Epithelial cell of proximal tubule (primary cell): ENCODE measurements at regions not wholly inside any gene's neighbourhood (a gene's known extent, or its start where the extent isn't known, plus 50 kb on each side); places are given as distances from the start of the nearest gene placed in this dataset.

ENCODE experiments used
- DNase-seq: peaks from one replicate; pipeline ENCODE4 v3.0.0-alpha.2; 2011; ENCODE audit warnings: low read depth
- H3K4me3 ChIP-seq: 2 replicates; pipeline ENCODE4 v1.5.1; 2011; ENCODE audit warnings: low read depth, mild to moderate bottlenecking, low read length
- CTCF ChIP-seq: conservative IDR thresholded peaks from 2 replicates; pipeline ENCODE4 v1.5.1; 2012; ENCODE audit warnings: low read depth, mild to moderate bottlenecking, low read length

DNA sequence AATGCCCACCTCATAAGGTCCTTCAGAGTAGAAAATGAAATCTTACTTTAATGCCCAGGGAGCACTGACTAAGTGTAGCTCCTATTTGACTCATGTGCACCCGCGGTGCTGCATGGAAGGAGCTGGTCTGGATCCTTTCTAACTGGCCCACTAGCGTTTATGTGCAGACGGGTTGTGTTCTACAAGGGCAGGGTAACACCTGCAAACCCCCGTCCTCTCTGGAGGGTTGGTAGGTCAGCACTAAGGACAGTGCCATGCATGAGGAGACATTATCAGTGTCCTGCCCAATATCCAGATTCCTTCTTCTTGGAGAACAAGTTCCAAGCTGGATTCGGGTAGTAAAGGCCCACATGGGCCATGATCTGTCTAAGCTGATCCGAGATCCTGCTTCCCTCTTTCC, 140.3 kb downstream of the ANKRD60 start:
- no peak for DNase-seq
- no peak overlapping the region for H3K4me3 ChIP-seq
- TF ChIP-seq CTCF = no peak

DNA sequence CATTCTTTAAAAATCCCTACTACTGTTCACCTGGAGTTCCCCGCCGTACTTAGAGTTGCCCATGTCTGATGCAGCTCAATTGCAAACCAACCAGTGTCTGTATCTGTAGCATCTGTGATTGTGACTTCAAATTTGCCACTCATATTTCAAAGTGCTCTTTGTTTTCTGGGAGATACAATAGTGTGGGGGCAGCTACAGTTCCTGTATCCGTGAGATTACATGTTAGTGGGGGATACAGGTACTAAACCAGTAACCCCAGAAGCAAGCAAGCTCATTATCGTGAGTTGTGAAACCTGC, 140.9 kb downstream of the ANKRD60 start:
- no peak overlapping the region for H3K4me3 ChIP-seq
- TF ChIP-seq CTCF = no peak
- no peak for DNase-seq

GRCh38 chr20:58086763-58087561, 141.5 kb downstream of the ANKRD60 start:
- DNase-seq = no peak
- no peak overlapping the region for H3K4me3 ChIP-seq
- peak; percentile 97 for TF ChIP-seq CTCF

DNA sequence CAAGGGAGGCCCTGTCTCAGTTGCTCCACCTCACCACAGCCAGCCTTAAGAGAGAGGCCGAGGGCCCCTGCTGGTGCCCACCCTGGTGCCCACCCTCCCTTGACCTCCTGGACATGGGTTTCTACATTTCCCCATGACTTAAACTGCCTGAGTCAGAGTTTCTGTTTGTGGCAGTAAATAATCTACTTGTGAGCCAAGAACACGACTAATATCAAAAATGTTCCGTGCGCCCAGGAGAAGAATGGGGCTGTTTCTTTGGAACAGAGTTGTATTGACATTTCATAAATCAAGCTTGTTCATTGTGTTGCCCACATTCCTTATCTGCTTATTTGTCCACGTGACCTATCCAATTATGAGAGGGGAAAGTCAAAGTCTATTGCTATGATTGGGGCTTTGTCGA, 143.5 kb downstream of the ANKRD60 start:
- no peak overlapping the region for H3K4me3 ChIP-seq
- DNase-seq = no peak
- TF ChIP-seq CTCF = no peak

GRCh38 chr20:58084566-58084965, 143.9 kb downstream of the ANKRD60 start:
- H3K4me3 ChIP-seq = no peak overlapping the region
- TF ChIP-seq CTCF = no peak
- DNase-seq = no peak

DNA sequence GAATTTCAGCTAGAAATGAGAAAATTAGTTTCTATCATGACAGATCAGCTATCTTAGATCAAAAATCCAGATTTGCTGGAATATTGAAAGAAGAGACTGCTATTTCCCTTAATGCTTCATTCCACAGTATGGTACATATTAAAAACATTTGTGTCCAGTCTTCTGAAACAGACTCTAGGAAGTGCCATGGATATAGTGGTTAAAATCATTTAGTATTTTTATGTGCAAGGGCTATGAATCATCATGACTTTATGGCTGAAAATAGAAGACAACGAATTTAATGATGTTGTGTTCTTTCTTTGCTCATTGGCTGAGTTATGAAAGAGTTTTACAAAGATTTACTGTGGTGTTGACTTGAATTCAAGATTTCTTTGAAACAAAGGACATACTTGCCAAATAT, 146.6 kb downstream of the ANKRD60 start:
- H3K4me3 ChIP-seq = no peak overlapping the region
- no peak for DNase-seq
- TF ChIP-seq CTCF = no peak
